OCI-LY3 (cell line): ENCODE measurements at regions not wholly inside any gene's neighbourhood (a gene's known extent, or its start where the extent isn't known, plus 50 kb on each side); places are given as distances from the start of the nearest gene placed in this dataset.

ENCODE experiments used
- CTCF ChIP-seq: fragments of 200-600, 300-600 bp; sonication (generic); IDR thresholded peaks from 2 replicates; pipeline ENCODE4 v1.5.1; 2014; ENCODE audit warnings: antibody characterized with exemption, low read length, low read depth
- EZH2phosphoT487 ChIP-seq: fragments of 200-600 bp; shearing (Covaris generic); IDR thresholded peaks from 2 replicates; pipeline ENCODE4 v1.6.1; 2018; ENCODE audit warnings: antibody characterized with exemption, mixed run types, low read depth

- TF ChIP-seq CTCF (no peak), EZH2phosphoT487 (no peak)
These were observed 72.0 kb upstream of the P3H2 start for GRCh38 chr3:190192739-190193138.
